Keratinocyte (primary cell): ENCODE measurements at regions not wholly inside any gene's neighbourhood (a gene's known extent, or its start where the extent isn't known, plus 50 kb on each side); places are given as distances from the start of the nearest gene placed in this dataset.

Source experiments
- CTCF ChIP-seq, 3 experiments: IDR thresholded peaks in 1 of 3; conservative IDR thresholded peaks in 1 of 3; optimal IDR thresholded peaks in 1 of 3; 2 replicates in 2 of 3; 3 replicates in 1 of 3; pipeline versions ENCODE3 to v1.5.1; 2011; ENCODE audit warnings: low read length in 3 of 3, mild to moderate bottlenecking in 3 of 3, moderate library complexity in 2 of 3, control low read depth in 1 of 3, inconsistent platforms in 1 of 3; ENCODE audit not compliant: insufficient read depth in 2 of 3; ENCODE audit errors: extremely low read depth in 1 of 3
- EZH2 ChIP-seq: IDR thresholded peaks from one replicate; pipeline ENCODE4 v1.6.1; 2012; ENCODE audit warnings: inconsistent platforms, mild to moderate bottlenecking, low read length, moderate library complexity

GRCh38 chr2:126409850-126410249 is 246.1 kb upstream of the GYPC start:
- TF ChIP-seq CTCF (optimal IDR thresholded peaks at IDR 0.05 in 1 of 3, IDR thresholded peaks at IDR 0.05 in 1 of 3, conservative IDR thresholded peaks at IDR 0.05 in 1 of 3; ENCODE audit: extremely low read depth in 1 of 3, insufficient read depth in 2 of 3, low read length in 3 of 3), result no peak
- TF ChIP-seq EZH2, result no peak
